ENCODE measurements at regions not wholly inside any gene's neighbourhood (a gene's known extent, or its start where the extent isn't known, plus 50 kb on each side); places are given as distances from the start of the nearest gene placed in this dataset.

- TF ChIP-seq CREB5 (CRISPR knock-in tag; IDR thresholded peaks at IDR 0.05; ENCODE audit: low read depth) = no peak
- TF ChIP-seq, protein P1, sequence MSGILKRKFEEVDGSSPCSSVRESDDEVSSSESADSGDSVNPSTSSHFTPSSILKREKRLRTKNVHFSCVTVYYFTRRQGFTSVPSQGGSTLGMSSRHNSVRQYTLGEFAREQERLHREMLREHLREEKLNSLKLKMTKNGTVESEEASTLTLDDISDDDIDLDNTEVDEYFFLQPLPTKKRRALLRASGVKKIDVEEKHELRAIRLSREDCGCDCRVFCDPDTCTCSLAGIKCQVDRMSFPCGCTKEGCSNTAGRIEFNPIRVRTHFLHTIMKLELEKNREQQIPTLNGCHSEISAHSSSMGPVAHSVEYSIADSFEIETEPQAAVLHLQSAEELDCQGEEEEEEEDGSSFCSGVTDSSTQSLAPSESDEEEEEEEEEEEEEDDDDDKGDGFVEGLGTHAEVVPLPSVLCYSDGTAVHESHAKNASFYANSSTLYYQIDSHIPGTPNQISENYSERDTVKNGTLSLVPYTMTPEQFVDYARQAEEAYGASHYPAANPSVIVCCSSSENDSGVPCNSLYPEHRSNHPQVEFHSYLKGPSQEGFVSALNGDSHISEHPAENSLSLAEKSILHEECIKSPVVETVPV (CRISPR knock-in tag; IDR thresholded peaks at IDR 0.05) = no peak
- TF ChIP-seq, protein P2, sequence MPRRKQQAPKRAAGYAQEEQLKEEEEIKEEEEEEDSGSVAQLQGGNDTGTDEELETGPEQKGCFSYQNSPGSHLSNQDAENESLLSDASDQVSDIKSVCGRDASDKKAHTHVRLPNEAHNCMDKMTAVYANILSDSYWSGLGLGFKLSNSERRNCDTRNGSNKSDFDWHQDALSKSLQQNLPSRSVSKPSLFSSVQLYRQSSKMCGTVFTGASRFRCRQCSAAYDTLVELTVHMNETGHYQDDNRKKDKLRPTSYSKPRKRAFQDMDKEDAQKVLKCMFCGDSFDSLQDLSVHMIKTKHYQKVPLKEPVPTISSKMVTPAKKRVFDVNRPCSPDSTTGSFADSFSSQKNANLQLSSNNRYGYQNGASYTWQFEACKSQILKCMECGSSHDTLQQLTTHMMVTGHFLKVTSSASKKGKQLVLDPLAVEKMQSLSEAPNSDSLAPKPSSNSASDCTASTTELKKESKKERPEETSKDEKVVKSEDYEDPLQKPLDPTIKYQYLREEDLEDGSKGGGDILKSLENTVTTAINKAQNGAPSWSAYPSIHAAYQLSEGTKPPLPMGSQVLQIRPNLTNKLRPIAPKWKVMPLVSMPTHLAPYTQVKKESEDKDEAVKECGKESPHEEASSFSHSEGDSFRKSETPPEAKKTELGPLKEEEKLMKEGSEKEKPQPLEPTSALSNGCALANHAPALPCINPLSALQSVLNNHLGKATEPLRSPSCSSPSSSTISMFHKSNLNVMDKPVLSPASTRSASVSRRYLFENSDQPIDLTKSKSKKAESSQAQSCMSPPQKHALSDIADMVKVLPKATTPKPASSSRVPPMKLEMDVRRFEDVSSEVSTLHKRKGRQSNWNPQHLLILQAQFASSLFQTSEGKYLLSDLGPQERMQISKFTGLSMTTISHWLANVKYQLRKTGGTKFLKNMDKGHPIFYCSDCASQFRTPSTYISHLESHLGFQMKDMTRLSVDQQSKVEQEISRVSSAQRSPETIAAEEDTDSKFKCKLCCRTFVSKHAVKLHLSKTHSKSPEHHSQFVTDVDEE (CRISPR knock-in tag; IDR thresholded peaks at IDR 0.05) = no peak
- no peak for TF ChIP-seq ZNF70 (CRISPR knock-in tag; IDR thresholded peaks at IDR 0.05)
- TF ChIP-seq, protein P3, sequence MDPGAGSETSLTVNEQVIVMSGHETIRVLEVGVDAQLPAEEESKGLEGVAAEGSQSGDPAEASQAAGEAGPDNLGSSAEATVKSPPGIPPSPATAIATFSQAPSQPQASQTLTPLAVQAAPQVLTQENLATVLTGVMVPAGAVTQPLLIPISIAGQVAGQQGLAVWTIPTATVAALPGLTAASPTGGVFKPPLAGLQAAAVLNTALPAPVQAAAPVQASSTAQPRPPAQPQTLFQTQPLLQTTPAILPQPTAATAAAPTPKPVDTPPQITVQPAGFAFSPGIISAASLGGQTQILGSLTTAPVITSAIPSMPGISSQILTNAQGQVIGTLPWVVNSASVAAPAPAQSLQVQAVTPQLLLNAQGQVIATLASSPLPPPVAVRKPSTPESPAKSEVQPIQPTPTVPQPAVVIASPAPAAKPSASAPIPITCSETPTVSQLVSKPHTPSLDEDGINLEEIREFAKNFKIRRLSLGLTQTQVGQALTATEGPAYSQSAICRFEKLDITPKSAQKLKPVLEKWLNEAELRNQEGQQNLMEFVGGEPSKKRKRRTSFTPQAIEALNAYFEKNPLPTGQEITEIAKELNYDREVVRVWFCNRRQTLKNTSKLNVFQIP (CRISPR knock-in tag; IDR thresholded peaks at IDR 0.05; ENCODE audit: borderline replicate concordance, low read depth) = no peak
- TF ChIP-seq BACH2 (CRISPR knock-in tag; IDR thresholded peaks at IDR 0.05; ENCODE audit: borderline replicate concordance) = no peak
- no peak for TF ChIP-seq SNAI2 (CRISPR knock-in tag; IDR thresholded peaks at IDR 0.05)
- TF ChIP-seq TCF4 (CRISPR knock-in tag; IDR thresholded peaks at IDR 0.05; ENCODE audit: borderline replicate concordance) = no peak
- no peak for TF ChIP-seq GLIS3 (CRISPR knock-in tag; IDR thresholded peaks at IDR 0.05)
- TF ChIP-seq OSR1 (CRISPR knock-in tag; IDR thresholded peaks at IDR 0.05) = no peak
- no peak for TF ChIP-seq ZFP3 (CRISPR knock-in tag; IDR thresholded peaks at IDR 0.05)
- no peak for TF ChIP-seq PPARA (CRISPR knock-in tag; IDR thresholded peaks at IDR 0.05; ENCODE audit: borderline replicate concordance)
- TF ChIP-seq ZNF565 (CRISPR knock-in tag; conservative IDR thresholded peaks at IDR 0.05; ENCODE audit: low read depth) = no peak
- TF ChIP-seq ZC3H10 (CRISPR knock-in tag; IDR thresholded peaks at IDR 0.05) = no peak
- no peak for TF ChIP-seq CSDC2 (CRISPR knock-in tag; IDR thresholded peaks at IDR 0.05)
- no peak for TF ChIP-seq ISL1 (CRISPR knock-in tag; IDR thresholded peaks at IDR 0.05)
- TF ChIP-seq PATZ1 (CRISPR knock-in tag; IDR thresholded peaks at IDR 0.05; ENCODE audit: borderline replicate concordance) = no peak
- no peak for TF ChIP-seq ZNF8 (CRISPR knock-in tag; IDR thresholded peaks at IDR 0.05)
- no peak for TF ChIP-seq TOX (CRISPR knock-in tag; IDR thresholded peaks at IDR 0.05; ENCODE audit: borderline replicate concordance)
- ATAC-seq = no peak
Measured at GRCh38 chrX:943035-943434, 269.4 kb downstream of the CRLF2 start.

- TF ChIP-seq ZFP3 (CRISPR knock-in tag; IDR thresholded peaks at IDR 0.05) (no peak), ARNTL (CRISPR knock-in tag; IDR thresholded peaks at IDR 0.05; ENCODE audit: borderline replicate concordance, low read depth) (no peak), PPARA (CRISPR knock-in tag; IDR thresholded peaks at IDR 0.05; ENCODE audit: borderline replicate concordance) (no peak), ZFP30 (CRISPR knock-in tag; IDR thresholded peaks at IDR 0.05) (no peak), CSDC2 (CRISPR knock-in tag; IDR thresholded peaks at IDR 0.05) (no peak)
- TF ChIP-seq, protein P1 (CRISPR knock-in tag; IDR thresholded peaks at IDR 0.05) = no peak
- ATAC-seq = no peak
Measured at GRCh38 chrX:940691-941090, 271.8 kb downstream of the CRLF2 start.
